Gastroesophageal sphincter (tissue), 4 donors: ENCODE measurements at regions not wholly inside any gene's neighbourhood (a gene's known extent, or its start where the extent isn't known, plus 50 kb on each side); places are given as distances from the start of the nearest gene placed in this dataset.

ENCODE experiments used
- ATAC-seq: fragments of 150-250 bp; one replicate; pipeline ENCODE4 v1.9.1; 2016; ENCODE audit warnings: mild to moderate bottlenecking, moderate library complexity
- H3K27ac ChIP-seq, 4 donors: fragments of 200-600 bp; sonication (generic) in 3 of 4; 1 replicate in 3 of 4; 2 replicates in 1 of 4; pipeline ENCODE4 v1.5.1; 2016 to 2019
- H3K27me3 ChIP-seq: fragments of 200-600 bp; sonication (generic); one replicate; pipeline ENCODE4 v1.5.1; 2019
- H3K36me3 ChIP-seq, 2 donors: fragments of 200-600 bp; sonication (generic); one replicate each; pipeline ENCODE4 v1.5.1; 2019; ENCODE audit warnings: control low read depth in 1 of 2
- H3K4me1 ChIP-seq, 3 donors: fragments of 200-600 bp; sonication (generic); 1 replicate in 2 of 3; 2 replicates in 1 of 3; pipeline ENCODE4 v1.5.1; 2016 to 2019; ENCODE audit warnings: control low read depth in 2 of 3
- H3K4me3 ChIP-seq, 2 donors: fragments of 200-600 bp; sonication (generic); one replicate each; pipeline ENCODE4 v1.5.1; 2019; ENCODE audit warnings: mild to moderate bottlenecking in 1 of 2, moderate library complexity in 1 of 2
- H3K9me3 ChIP-seq, 3 donors: fragments of 200-600 bp; sonication (generic); one replicate each; pipeline ENCODE4 v1.5.1; 2017 to 2019; ENCODE audit warnings: control low read depth in 2 of 3
- EP300 ChIP-seq: sonication (generic); formaldehyde crosslinking; IDR thresholded peaks from one replicate; pipeline ENCODE4 v1.6.1; 2017; ENCODE audit warnings: antibody characterized with exemption, mild to moderate bottlenecking
- POLR2A ChIP-seq, 2 donors: fragments of 450-650 bp; IDR thresholded peaks; one replicate each; pipeline ENCODE4 v1.6.1; 2017; ENCODE audit warnings: antibody characterized with exemption in 2 of 2, mild to moderate bottlenecking in 2 of 2, moderate library complexity in 1 of 2
- POLR2AphosphoS5 ChIP-seq: sonication (generic); formaldehyde crosslinking; IDR thresholded peaks from one replicate; pipeline ENCODE4 v1.6.1; 2017; ENCODE audit warnings: antibody characterized with exemption
- WGBS, 2 donors: methylation state at CpG; one replicate each; pipeline ENCODE4 v1.1.5; 2018; ENCODE audit warnings: low coverage in 1 of 2; 5-methylcytosine and 5-hydroxymethylcytosine counted together
- TF ChIP-seq, protein P1 (sequence below), 4 experiments: fragments of 200-600 bp in 2 of 4; fragments of 450-650 bp in 2 of 4; sonication (generic) in 1 of 4; IDR thresholded peaks; one replicate each; pipeline ENCODE4 v1.5.1; 2017 to 2019; ENCODE audit warnings: antibody characterized with exemption in 4 of 4, mild to moderate bottlenecking in 2 of 4, moderate library complexity in 2 of 4

- H3K27me3 ChIP-seq: no peaks in the 10 kb centered on the region
- ATAC-seq: no peak
- H3K4me3 ChIP-seq: no peak overlapping the region
- H3K9me3 ChIP-seq: no peaks in the 10 kb centered on the region
- TF ChIP-seq POLR2AphosphoS5 (no peak), POLR2A (IDR thresholded peaks at IDR 0.05) (no peak), EP300 (no peak)
- TF ChIP-seq, protein P1, sequence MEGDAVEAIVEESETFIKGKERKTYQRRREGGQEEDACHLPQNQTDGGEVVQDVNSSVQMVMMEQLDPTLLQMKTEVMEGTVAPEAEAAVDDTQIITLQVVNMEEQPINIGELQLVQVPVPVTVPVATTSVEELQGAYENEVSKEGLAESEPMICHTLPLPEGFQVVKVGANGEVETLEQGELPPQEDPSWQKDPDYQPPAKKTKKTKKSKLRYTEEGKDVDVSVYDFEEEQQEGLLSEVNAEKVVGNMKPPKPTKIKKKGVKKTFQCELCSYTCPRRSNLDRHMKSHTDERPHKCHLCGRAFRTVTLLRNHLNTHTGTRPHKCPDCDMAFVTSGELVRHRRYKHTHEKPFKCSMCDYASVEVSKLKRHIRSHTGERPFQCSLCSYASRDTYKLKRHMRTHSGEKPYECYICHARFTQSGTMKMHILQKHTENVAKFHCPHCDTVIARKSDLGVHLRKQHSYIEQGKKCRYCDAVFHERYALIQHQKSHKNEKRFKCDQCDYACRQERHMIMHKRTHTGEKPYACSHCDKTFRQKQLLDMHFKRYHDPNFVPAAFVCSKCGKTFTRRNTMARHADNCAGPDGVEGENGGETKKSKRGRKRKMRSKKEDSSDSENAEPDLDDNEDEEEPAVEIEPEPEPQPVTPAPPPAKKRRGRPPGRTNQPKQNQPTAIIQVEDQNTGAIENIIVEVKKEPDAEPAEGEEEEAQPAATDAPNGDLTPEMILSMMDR (IDR thresholded peaks at IDR 0.05): no peak
- no peaks in the 10 kb centered on the region for H3K36me3 ChIP-seq
- H3K4me1 ChIP-seq: peaks cover 0 to 3% (median 0%) of the 10 kb centered on the region in 3 donors
- WGBS, 2 donors: 14 to 27% methylated on average over 1 of the region's 1 CpG
- no peak overlapping the region for H3K27ac ChIP-seq
Observed at GRCh38 chr10:63772491-63772890, 251.3 kb downstream of the REEP3 start.

DNA sequence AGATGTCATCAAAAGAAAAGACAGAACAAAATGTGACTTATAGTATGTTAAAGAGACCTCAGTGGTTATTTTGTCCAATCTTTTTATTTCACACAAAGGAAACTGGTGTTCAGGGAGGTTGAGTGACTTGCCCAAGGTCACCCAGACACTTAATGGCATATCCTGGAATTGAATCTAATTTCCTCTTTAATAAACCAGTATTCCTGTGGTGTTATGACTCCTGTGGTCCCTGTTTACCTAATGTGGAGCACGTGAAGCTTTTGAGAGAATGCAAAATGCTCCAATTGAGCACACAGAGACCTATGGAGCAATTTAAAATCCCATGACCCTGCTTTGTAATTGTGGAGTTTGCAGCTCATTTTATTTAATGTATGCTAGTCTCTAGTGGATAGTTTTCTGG is 251.9 kb downstream of the REEP3 start:
- H3K36me3 ChIP-seq: no peaks in the 10 kb centered on the region
- no peak for ATAC-seq
- WGBS, 2 donors: 8 to 33% methylated on average over 1 of the region's 1 CpG

DNA sequence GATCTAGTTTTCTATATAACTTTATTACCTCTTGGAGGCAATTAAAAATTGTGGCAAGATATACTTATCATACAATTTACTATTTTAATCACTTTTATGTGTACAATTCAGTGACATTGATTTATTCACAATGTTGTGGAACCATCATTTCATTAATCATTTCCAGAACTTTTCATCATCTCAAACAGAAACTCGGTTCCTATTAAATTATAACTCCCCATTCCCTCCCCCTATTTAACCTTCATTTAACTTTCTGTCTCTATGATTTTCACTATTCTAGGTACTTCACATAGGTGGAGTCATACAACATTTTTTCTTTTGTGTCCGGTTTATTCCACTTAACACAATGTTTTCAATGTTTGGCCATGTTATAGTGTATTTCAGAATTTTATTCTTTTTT is 252.8 kb downstream of the REEP3 start:
- Histone ChIP-seq H3K4me3 (no peak overlapping the region), H3K27ac (no peak overlapping the region), H3K9me3 (no peaks in the 10 kb centered on the region), H3K36me3 (no peaks in the 10 kb centered on the region), H3K27me3 (no peaks in the 10 kb centered on the region), H3K4me1 (no peaks in the 10 kb centered on the region)
- WGBS, 2 donors: 64 to 75% methylated on average over 2 of the region's 2 CpGs
- ATAC-seq: no peak
- TF ChIP-seq POLR2A (IDR thresholded peaks at IDR 0.05) (no peak), POLR2AphosphoS5 (no peak), EP300 (no peak)
- TF ChIP-seq, protein P1 (IDR thresholded peaks at IDR 0.05): no peak

More for the DNA sequence above, 251.9 kb downstream of the REEP3 start:
- no peaks in the 10 kb centered on the region for H3K4me1 ChIP-seq
- no peaks in the 10 kb centered on the region for H3K27me3 ChIP-seq
- no peaks in the 10 kb centered on the region for H3K9me3 ChIP-seq
- H3K4me3 ChIP-seq: no peak overlapping the region
- no peak for TF ChIP-seq EP300
- no peak for TF ChIP-seq POLR2AphosphoS5
- no peak for TF ChIP-seq POLR2A (IDR thresholded peaks at IDR 0.05)
- TF ChIP-seq, protein P1 (IDR thresholded peaks at IDR 0.05): no peak
- H3K27ac ChIP-seq: no peak overlapping the region

GRCh38 chr10:63780101-63780500 is 258.9 kb downstream of the REEP3 start:
- TF ChIP-seq POLR2A (IDR thresholded peaks at IDR 0.05) (no peak), EP300 (no peak), POLR2AphosphoS5 (no peak)
- TF ChIP-seq, protein P1 (IDR thresholded peaks at IDR 0.05): no peak
- no peak for ATAC-seq
- no peak overlapping the region for H3K4me3 ChIP-seq
- no peaks in the 10 kb centered on the region for H3K36me3 ChIP-seq
- 55 to 64% methylated on average over 3 of the region's 3 CpGs for WGBS, 2 donors
- H3K27me3 ChIP-seq: no peaks in the 10 kb centered on the region
- no peaks in the 10 kb centered on the region for H3K9me3 ChIP-seq
- H3K4me1 ChIP-seq: no peaks in the 10 kb centered on the region
- H3K27ac ChIP-seq: no peak overlapping the region

GRCh38 chr10:63781226-63781625 is 260.0 kb downstream of the REEP3 start:
- TF ChIP-seq POLR2AphosphoS5 (no peak), EP300 (no peak)
- Histone ChIP-seq H3K9me3 (no peaks in the 10 kb centered on the region), H3K27me3 (no peaks in the 10 kb centered on the region), H3K27ac (no peak overlapping the region), H3K4me3 (no peak overlapping the region), H3K36me3 (no peaks in the 10 kb centered on the region), H3K4me1 (no peaks in the 10 kb centered on the region)
- 79 to 90% methylated on average over 3 of the region's 3 CpGs for WGBS, 2 donors
- ATAC-seq: no peak
